Endothelial cell of umbilical vein (primary cell): ENCODE measurements at regions not wholly inside any gene's neighbourhood (a gene's known extent, or its start where the extent isn't known, plus 50 kb on each side); places are given as distances from the start of the nearest gene placed in this dataset.

Experiments used
- BruUV-seq: library from RNA; stranded (reverse); fragments of 400-500 nt; replicated peaks from 2 replicates; lab custom pipeline; 2021; lab: Mats Ljungman, UMichigan
- CTCF ChIA-PET: fragments of 300-600, 350-600 bp; sonication (Branson Sonifier 250); formaldehyde crosslinking; loops from one replicate; lab custom pipeline; 2021; ENCODE audit warnings: antibody characterized with exemption, inconsistent platforms; lab: Charles Lee
- POLR2A ChIA-PET: fragments of 300-600, 350-600 bp; sonication (Branson Sonifier 250); formaldehyde crosslinking; loops from one replicate; lab custom pipeline; 2021; ENCODE audit warnings: antibody characterized with exemption, inconsistent platforms; lab: Charles Lee
- DNase-seq: peaks from one replicate; pipeline ENCODE4 v3.0.0-alpha.2; 2011; ENCODE audit warnings: low read depth, low spot score
- FAIRE-seq: peaks from 2 replicates; lab custom pipeline; 2011; peaks lifted over from hg19 to GRCh38; lab: Jason Lieb, UNC
- H2AFZ ChIP-seq: 2 replicates; pipeline ENCODE4 v1.6.0; 2012; ENCODE audit warnings: low read depth, low read length, control low read depth, inconsistent platforms
- H3K27ac ChIP-seq: 2 replicates; pipeline ENCODE4 v1.5.1; 2011; ENCODE audit warnings: low read depth, mild to moderate bottlenecking, control low read depth, low read length, moderate library complexity; ENCODE audit not compliant: insufficient read depth
- H3K27me3 ChIP-seq, 2 experiments: 2 replicates each; pipeline versions ENCODE4 v1.6.0 to v1.6.1; 2011; ENCODE audit warnings: low read length in 2 of 2, mixed read lengths in 1 of 2; ENCODE audit not compliant: control insufficient read depth in 2 of 2, insufficient read depth in 2 of 2
- H3K36me3 ChIP-seq, 2 experiments: 2 replicates in 1 of 2; 3 replicates in 1 of 2; pipeline ENCODE4 v1.5.1; 2011; ENCODE audit warnings: low read length in 2 of 2, mild to moderate bottlenecking in 1 of 2, moderate library complexity in 1 of 2; ENCODE audit not compliant: control insufficient read depth in 2 of 2, insufficient read depth in 2 of 2; ENCODE audit errors: extremely low read depth in 1 of 2
- H3K4me1 ChIP-seq: 3 replicates; pipeline ENCODE4 v1.5.1; 2011; ENCODE audit warnings: mild to moderate bottlenecking, low read length; ENCODE audit not compliant: control insufficient read depth, insufficient read depth; ENCODE audit errors: extremely low read depth
- H3K4me2 ChIP-seq: 2 replicates; pipeline ENCODE4 v1.6.1; 2011; ENCODE audit warnings: low read length, control low read depth, mixed read lengths; ENCODE audit not compliant: insufficient read depth
- H3K4me3 ChIP-seq, 3 experiments: fragments of 200-600 bp in 1 of 3; sonication (generic), shearing (Covaris generic) in 1 of 3; replicated peaks in 1 of 3; 2 replicates each; pipeline ENCODE4 v1.5.1; 2011 to 2016; ENCODE audit warnings: control low read depth in 3 of 3, low read length in 3 of 3, mild to moderate bottlenecking in 2 of 3, inconsistent platforms in 1 of 3, low read depth in 1 of 3, moderate library complexity in 1 of 3; ENCODE audit not compliant: insufficient read depth in 1 of 3
- H3K79me2 ChIP-seq: 2 replicates; pipeline ENCODE4 v1.6.0; 2012; ENCODE audit warnings: low read length, inconsistent platforms; ENCODE audit not compliant: control insufficient read depth, insufficient read depth
- H3K9ac ChIP-seq: replicated peaks from 2 replicates; pipeline ENCODE3; 2011; ENCODE audit warnings: low read length, control low read depth; ENCODE audit not compliant: insufficient read depth; ENCODE audit errors: extremely low read depth
- H3K9me1 ChIP-seq: replicated peaks from 3 replicates; pipeline ENCODE4 v1.6.0; 2011; ENCODE audit warnings: mild to moderate bottlenecking, low read length; ENCODE audit not compliant: control insufficient read depth, insufficient read depth; ENCODE audit errors: extremely low read depth
- H3K9me3 ChIP-seq: replicated peaks from 2 replicates; pipeline ENCODE4 v1.5.1; 2012; ENCODE audit warnings: low read length, inconsistent platforms; ENCODE audit not compliant: control insufficient read depth, insufficient read depth
- H4K20me1 ChIP-seq: replicated peaks from 2 replicates; pipeline ENCODE3; 2011; ENCODE audit warnings: mild to moderate bottlenecking, low read length; ENCODE audit not compliant: control insufficient read depth, insufficient read depth; ENCODE audit errors: extremely low read depth
- EZH2 ChIP-seq: IDR thresholded peaks from 2 replicates; pipeline ENCODE4 v1.6.1; 2012; ENCODE audit warnings: borderline replicate concordance, low read depth, mild to moderate bottlenecking, moderate library complexity, low read length, inconsistent platforms; ENCODE audit not compliant: severe bottlenecking
- FOS ChIP-seq: IDR thresholded peaks from 2 replicates; pipeline ENCODE4 v1.6.1; 2011; ENCODE audit warnings: mild to moderate bottlenecking, low read length, moderate library complexity, borderline replicate concordance; ENCODE audit not compliant: insufficient read depth
- GATA2 ChIP-seq: IDR thresholded peaks from 2 replicates; pipeline ENCODE4 v1.7.0; 2011; ENCODE audit warnings: low read depth, mild to moderate bottlenecking, moderate library complexity, mixed read lengths, low read length; ENCODE audit not compliant: insufficient read length, insufficient read depth
- JUN ChIP-seq: IDR thresholded peaks from 2 replicates; pipeline ENCODE4 v1.6.1; 2011; ENCODE audit warnings: borderline replicate concordance, low read depth; ENCODE audit not compliant: insufficient read length, insufficient read depth
- MYC ChIP-seq: IDR thresholded peaks from one replicate; pipeline ENCODE4 v1.6.1; 2011; ENCODE audit warnings: mild to moderate bottlenecking, low read depth, low read length
- POLR2A ChIP-seq: IDR thresholded peaks from 2 replicates; pipeline ENCODE4 v1.6.1; 2012; ENCODE audit warnings: low read depth, mild to moderate bottlenecking, control low read depth, low read length
- POLR2AphosphoS5 ChIP-seq: IDR thresholded peaks from 2 replicates; pipeline ENCODE4 v1.6.1; 2012; ENCODE audit warnings: low read depth, mild to moderate bottlenecking, control low read depth, low read length, moderate library complexity; ENCODE audit not compliant: insufficient read depth
- dilution Hi-C: fragments of 300-500 bp; cut with MboI; formaldehyde crosslinking; loops from one replicate; pipeline ENCODE4 v1.15.0; 2019; ENCODE audit warnings: low sequenced_read_pairs; ENCODE audit not compliant: extremely low pct_ligation_motif_present
- intact Hi-C: fragments of 100-400 bp; cut with micrococcal nuclease; formaldehyde crosslinking; loops from one replicate; pipeline ENCODE4 v1.10.0; 2022
- TF ChIP-seq, protein P1 (sequence below): IDR thresholded peaks from 2 replicates; pipeline ENCODE4 v1.6.1; 2011; ENCODE audit not compliant: insufficient read depth, insufficient read length

GRCh38 chr11:122340607-122341290 is 224.7 kb upstream of the BLID start:
- Histone ChIP-seq H3K79me2 (no peaks in the 10 kb centered on the region), H3K9me3 (no peaks in the 10 kb centered on the region), H3K9ac (no peak overlapping the region), H3K4me3 (no peak overlapping the region), H3K27me3 (no peaks in the 10 kb centered on the region), H3K27ac (no peak overlapping the region), H2AFZ (no peak overlapping the region), H3K4me2 (no peak overlapping the region), H3K4me1 (peaks cover 13% of the 10 kb centered on the region), H3K36me3 (no peaks in the 10 kb centered on the region), H3K9me1 (peaks cover 4% of the 10 kb centered on the region), H4K20me1 (no peaks in the 10 kb centered on the region)
- ChIA-PET POLR2A (no interaction called here), CTCF (no interaction called here)
- TF ChIP-seq MYC (no peak), POLR2A (no peak), POLR2AphosphoS5 (no peak), EZH2 (no peak), GATA2 (no peak), FOS (no peak), JUN (no peak)
- TF ChIP-seq, protein P1, sequence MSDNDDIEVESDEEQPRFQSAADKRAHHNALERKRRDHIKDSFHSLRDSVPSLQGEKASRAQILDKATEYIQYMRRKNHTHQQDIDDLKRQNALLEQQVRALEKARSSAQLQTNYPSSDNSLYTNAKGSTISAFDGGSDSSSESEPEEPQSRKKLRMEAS, result no peak
- BruUV-seq, result no TSS peak
- intact Hi-C loops (no loop called here), dilution Hi-C loops (no loop called here)
- FAIRE-seq (no peak), DNase-seq (no peak)
